ENCODE measurements at regions not wholly inside any gene's neighbourhood (a gene's known extent, or its start where the extent isn't known, plus 50 kb on each side); places are given as distances from the start of the nearest gene placed in this dataset.

DNA sequence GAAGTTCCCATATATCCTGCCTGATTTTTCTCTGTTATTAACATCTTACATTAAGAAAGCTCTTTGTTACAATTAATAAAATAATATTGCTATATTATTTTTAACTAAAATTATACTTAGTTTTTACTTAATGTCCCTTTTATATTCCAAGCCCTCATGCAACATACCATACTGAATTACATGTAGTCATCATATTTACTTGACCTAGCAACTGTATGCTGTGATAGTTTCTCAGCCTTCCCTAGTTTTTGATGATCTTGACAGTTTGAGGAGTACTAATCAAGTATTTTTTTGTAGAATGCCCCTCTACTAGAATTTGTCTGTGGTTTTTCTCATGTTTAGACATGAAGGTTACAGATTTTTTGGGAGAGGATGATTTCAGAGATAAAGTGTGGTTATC lies 1503.8 kb upstream of the PABPC4L start:
- TF ChIP-seq POLR2AphosphoS5 (IDR thresholded peaks at IDR 0.05; ENCODE audit: low read depth, low read length) (no peak), SIN3A (IDR thresholded peaks at IDR 0.05; ENCODE audit: borderline replicate concordance, insufficient read depth, low read depth, low read length) (no peak), TCF7L2 (IDR thresholded peaks at IDR 0.05; ENCODE audit: low read depth, low read length) (no peak)
- TF ChIP-seq, protein P1, sequence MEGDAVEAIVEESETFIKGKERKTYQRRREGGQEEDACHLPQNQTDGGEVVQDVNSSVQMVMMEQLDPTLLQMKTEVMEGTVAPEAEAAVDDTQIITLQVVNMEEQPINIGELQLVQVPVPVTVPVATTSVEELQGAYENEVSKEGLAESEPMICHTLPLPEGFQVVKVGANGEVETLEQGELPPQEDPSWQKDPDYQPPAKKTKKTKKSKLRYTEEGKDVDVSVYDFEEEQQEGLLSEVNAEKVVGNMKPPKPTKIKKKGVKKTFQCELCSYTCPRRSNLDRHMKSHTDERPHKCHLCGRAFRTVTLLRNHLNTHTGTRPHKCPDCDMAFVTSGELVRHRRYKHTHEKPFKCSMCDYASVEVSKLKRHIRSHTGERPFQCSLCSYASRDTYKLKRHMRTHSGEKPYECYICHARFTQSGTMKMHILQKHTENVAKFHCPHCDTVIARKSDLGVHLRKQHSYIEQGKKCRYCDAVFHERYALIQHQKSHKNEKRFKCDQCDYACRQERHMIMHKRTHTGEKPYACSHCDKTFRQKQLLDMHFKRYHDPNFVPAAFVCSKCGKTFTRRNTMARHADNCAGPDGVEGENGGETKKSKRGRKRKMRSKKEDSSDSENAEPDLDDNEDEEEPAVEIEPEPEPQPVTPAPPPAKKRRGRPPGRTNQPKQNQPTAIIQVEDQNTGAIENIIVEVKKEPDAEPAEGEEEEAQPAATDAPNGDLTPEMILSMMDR (IDR thresholded peaks at IDR 0.05): no peak
- TF ChIP-seq, protein P2, sequence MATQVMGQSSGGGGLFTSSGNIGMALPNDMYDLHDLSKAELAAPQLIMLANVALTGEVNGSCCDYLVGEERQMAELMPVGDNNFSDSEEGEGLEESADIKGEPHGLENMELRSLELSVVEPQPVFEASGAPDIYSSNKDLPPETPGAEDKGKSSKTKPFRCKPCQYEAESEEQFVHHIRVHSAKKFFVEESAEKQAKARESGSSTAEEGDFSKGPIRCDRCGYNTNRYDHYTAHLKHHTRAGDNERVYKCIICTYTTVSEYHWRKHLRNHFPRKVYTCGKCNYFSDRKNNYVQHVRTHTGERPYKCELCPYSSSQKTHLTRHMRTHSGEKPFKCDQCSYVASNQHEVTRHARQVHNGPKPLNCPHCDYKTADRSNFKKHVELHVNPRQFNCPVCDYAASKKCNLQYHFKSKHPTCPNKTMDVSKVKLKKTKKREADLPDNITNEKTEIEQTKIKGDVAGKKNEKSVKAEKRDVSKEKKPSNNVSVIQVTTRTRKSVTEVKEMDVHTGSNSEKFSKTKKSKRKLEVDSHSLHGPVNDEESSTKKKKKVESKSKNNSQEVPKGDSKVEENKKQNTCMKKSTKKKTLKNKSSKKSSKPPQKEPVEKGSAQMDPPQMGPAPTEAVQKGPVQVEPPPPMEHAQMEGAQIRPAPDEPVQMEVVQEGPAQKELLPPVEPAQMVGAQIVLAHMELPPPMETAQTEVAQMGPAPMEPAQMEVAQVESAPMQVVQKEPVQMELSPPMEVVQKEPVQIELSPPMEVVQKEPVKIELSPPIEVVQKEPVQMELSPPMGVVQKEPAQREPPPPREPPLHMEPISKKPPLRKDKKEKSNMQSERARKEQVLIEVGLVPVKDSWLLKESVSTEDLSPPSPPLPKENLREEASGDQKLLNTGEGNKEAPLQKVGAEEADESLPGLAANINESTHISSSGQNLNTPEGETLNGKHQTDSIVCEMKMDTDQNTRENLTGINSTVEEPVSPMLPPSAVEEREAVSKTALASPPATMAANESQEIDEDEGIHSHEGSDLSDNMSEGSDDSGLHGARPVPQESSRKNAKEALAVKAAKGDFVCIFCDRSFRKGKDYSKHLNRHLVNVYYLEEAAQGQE (IDR thresholded peaks at IDR 0.05; ENCODE audit: insufficient read depth in 1 of 2, low read depth in 2 of 2, low read length in 1 of 2): no peak

Measured in Panc1 (cell line).